Upper lobe of right lung (tissue), 1 donor: ENCODE measurements at regions not wholly inside any gene's neighbourhood (a gene's known extent, or its start where the extent isn't known, plus 50 kb on each side); places are given as distances from the start of the nearest gene placed in this dataset.

Source experiments
- ATAC-seq: fragments of 200-7000 bp; cut with Tn5 transposase; one replicate; pipeline ENCODE4 v1.9.1; 2020; ENCODE audit warnings: mild to moderate bottlenecking, moderate library complexity
- DNase-seq: peaks from one replicate; pipeline ENCODE4 v3.0.0-alpha.2; 2020
- H3K27ac ChIP-seq: fragments of 200-600 bp; one replicate; pipeline ENCODE4 v1.8.0; 2022
- H3K27me3 ChIP-seq: fragments of 200-600 bp; one replicate; pipeline ENCODE4 v1.8.0; 2022; ENCODE audit warnings: mild to moderate bottlenecking
- H3K36me3 ChIP-seq: fragments of 200-600 bp; one replicate; pipeline ENCODE4 v1.8.0; 2022
- H3K4me1 ChIP-seq: fragments of 200-600 bp; one replicate; pipeline ENCODE4 v1.8.0; 2022
- H3K4me3 ChIP-seq: fragments of 200-600 bp; one replicate; pipeline ENCODE4 v1.8.0; 2022; ENCODE audit warnings: mild to moderate bottlenecking
- H3K9me3 ChIP-seq: fragments of 200-600 bp; one replicate; pipeline ENCODE4 v1.8.0; 2022
- intact Hi-C: fragments of 100-400 bp; cut with DNase I; formaldehyde crosslinking; loops from one replicate; pipeline ENCODE4 v1.11.0; 2022
- TF ChIP-seq, protein P1 (sequence below): fragments of 200-600 bp; IDR thresholded peaks from one replicate; pipeline ENCODE4 v1.8.0; 2022; ENCODE audit warnings: antibody characterized with exemption
- donor health status: DM: no; HTN: yes; CAD: no; lungs with severe emphysema.

DNA sequence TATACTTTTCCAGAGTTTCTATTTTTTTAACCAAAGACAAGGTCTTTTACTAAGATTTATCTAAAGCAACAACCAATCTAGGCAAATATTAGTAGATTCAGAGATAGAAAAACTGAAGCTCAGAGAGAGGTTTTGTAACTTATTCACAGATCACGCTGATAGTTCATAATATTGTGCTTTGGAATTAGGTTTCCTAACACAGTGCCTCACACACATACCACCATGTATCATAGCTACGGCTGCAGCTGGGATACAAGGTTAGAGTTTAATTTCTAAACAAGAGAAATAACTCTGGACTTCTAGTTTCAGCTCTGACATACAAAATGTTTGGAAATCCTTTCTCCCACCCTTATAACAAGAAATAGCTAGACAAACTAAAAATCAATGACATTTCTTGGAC lies 565.7 kb downstream of the PYDC2 start:
- H3K9me3 ChIP-seq = no peaks in the 10 kb centered on the region
- H3K4me1 ChIP-seq = no peaks in the 10 kb centered on the region
- TF ChIP-seq, protein P1, sequence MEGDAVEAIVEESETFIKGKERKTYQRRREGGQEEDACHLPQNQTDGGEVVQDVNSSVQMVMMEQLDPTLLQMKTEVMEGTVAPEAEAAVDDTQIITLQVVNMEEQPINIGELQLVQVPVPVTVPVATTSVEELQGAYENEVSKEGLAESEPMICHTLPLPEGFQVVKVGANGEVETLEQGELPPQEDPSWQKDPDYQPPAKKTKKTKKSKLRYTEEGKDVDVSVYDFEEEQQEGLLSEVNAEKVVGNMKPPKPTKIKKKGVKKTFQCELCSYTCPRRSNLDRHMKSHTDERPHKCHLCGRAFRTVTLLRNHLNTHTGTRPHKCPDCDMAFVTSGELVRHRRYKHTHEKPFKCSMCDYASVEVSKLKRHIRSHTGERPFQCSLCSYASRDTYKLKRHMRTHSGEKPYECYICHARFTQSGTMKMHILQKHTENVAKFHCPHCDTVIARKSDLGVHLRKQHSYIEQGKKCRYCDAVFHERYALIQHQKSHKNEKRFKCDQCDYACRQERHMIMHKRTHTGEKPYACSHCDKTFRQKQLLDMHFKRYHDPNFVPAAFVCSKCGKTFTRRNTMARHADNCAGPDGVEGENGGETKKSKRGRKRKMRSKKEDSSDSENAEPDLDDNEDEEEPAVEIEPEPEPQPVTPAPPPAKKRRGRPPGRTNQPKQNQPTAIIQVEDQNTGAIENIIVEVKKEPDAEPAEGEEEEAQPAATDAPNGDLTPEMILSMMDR = no peak
- intact Hi-C loops = no loop called here
- no peak for ATAC-seq
- no peaks in the 10 kb centered on the region for H3K27me3 ChIP-seq
- no peak for DNase-seq
- no peaks in the 10 kb centered on the region for H3K36me3 ChIP-seq
- H3K27ac ChIP-seq = no peak overlapping the region
- no peak overlapping the region for H3K4me3 ChIP-seq

DNA sequence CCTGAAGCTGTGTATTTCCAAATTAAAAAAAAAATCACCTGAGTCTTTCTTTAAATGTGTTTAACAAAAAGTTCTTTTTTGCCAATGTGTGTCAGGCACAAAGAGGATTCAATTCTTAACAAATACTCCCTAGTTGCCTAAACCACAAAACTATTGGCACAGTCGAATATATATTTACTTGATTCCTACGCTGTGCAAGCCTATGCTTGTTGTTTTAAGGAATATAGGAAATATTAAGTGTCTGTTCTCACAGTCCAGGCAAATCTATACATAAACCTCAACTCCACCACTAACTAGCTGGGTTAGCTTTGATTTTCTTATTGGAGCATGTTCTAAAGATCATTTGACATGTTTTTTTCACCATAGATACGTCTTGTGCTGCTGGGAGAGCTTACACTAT lies 571.0 kb downstream of the PYDC2 start:
- Histone ChIP-seq H3K36me3 (no peaks in the 10 kb centered on the region), H3K4me3 (no peak overlapping the region), H3K4me1 (no peaks in the 10 kb centered on the region), H3K27ac (no peak overlapping the region), H3K27me3 (no peaks in the 10 kb centered on the region), H3K9me3 (no peaks in the 10 kb centered on the region)
- intact Hi-C loops = no loop called here
- DNase-seq (no peak), ATAC-seq (no peak)
- TF ChIP-seq, protein P1 = no peak

DNA sequence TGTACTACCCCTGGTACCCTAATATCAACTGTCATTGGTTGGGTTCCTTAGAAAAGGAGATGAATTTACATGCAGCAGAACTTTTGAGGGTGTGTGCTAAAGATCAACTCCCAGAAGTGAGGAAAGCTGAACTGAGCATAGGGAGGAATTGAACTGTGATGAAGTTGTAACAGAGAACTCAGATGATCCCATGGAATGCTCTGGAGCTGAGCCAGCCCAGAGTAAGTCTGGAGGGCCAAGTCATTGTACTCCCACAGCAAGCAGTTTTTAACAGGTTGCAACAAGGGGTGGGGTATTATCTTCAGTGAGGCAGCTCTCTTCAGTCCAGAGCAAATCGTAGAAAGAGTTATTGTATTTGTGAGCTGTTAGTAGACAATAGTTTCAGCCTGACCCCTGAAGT lies 572.3 kb downstream of the PYDC2 start:
- intact Hi-C loops = no loop called here
- H3K27me3 ChIP-seq = no peaks in the 10 kb centered on the region
- no peak overlapping the region for H3K4me3 ChIP-seq
- ATAC-seq (no peak), DNase-seq (no peak)
- no peak overlapping the region for H3K27ac ChIP-seq
- no peaks in the 10 kb centered on the region for H3K9me3 ChIP-seq
- no peaks in the 10 kb centered on the region for H3K4me1 ChIP-seq
- TF ChIP-seq, protein P1 = no peak
- no peaks in the 10 kb centered on the region for H3K36me3 ChIP-seq

DNA sequence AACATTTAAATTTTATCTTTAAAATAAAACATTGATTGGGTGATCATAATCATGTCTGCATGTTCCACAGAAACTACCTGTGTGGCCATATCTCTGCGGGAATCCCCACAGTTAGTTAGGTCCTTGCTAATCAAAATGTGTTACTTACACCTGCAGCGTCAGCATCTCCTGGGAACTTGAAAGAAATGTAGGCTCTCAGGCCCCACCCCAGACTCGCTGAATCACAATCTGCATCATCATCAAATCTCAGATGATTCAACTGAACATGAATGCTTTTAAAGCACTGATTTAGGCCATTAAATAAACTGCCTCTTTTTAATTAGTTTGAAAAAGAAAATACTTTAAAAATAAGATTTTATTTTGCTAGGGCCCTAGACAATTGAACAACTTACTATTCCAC lies 577.8 kb downstream of the PYDC2 start:
- H3K4me3 ChIP-seq = no peak overlapping the region
- H3K4me1 ChIP-seq = no peaks in the 10 kb centered on the region
- H3K9me3 ChIP-seq = no peaks in the 10 kb centered on the region
- no peaks in the 10 kb centered on the region for H3K27me3 ChIP-seq
- TF ChIP-seq, protein P1 = no peak
- H3K27ac ChIP-seq = no peak overlapping the region
- ATAC-seq (no peak), DNase-seq (no peak)
- H3K36me3 ChIP-seq = no peaks in the 10 kb centered on the region
- intact Hi-C loops = no loop called here

DNA sequence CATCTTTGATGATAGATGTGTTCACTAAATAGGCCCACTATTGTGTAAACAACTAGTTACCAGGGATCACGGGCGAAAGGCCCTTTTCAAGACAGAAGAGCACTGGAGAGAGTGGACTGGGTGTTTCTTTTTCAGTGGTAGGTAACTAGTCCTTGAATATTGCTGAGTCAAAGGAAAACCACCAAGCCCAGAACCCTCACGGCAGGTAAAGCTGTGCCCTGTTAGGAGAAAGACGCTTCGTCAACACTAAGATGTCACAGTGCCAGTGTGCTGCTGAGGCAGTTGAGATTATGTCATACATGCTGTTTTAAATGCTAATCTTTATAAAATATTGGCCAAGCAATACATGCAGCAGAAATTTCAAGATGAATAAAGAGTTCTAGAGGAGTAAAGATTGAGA lies 578.6 kb downstream of the PYDC2 start:
- intact Hi-C loops = no loop called here
- no peak for ATAC-seq
- H3K36me3 ChIP-seq = no peaks in the 10 kb centered on the region
- TF ChIP-seq, protein P1 = no peak
- H3K4me3 ChIP-seq = no peak overlapping the region
- H3K27me3 ChIP-seq = no peaks in the 10 kb centered on the region
- H3K9me3 ChIP-seq = no peaks in the 10 kb centered on the region
- no peak overlapping the region for H3K27ac ChIP-seq
- H3K4me1 ChIP-seq = no peaks in the 10 kb centered on the region
- no peak for DNase-seq

DNA sequence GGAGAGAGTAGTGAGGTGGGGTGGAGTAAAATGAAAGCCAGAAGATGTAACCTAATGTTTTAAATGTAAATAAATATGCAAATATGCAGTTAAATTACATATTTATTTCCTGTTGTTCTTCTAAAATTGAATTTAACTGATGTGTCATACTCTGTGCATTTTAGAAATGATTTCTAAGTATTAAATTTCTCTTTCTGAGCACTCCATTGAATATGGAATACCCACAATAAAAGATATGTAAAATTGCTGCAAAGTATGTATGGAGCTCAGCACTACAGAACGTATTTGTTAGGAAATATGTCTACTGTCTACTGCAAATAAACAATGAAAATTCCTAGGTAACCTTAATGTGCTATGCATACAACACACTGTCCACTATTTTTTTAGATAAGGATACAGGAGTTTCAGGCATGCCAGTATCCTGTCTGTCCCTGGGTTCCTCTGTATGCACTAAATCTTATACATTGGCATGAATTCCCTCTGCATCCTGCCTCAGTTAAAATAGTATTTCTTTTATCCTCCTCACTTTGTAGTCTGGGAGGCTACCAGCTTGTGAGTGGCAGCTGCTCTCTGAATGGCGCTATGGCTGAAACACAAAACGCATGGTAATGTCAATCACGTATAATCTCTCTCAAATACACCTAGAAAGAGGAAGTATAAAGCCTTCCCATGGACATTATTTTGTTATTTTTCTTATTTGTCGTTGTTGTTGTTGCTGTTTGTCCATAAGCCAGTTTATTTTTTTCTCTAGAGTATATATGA lies 579.5 kb downstream of the PYDC2 start:
- Histone ChIP-seq H3K4me3 (no peak overlapping the region), H3K27me3 (no peaks in the 10 kb centered on the region), H3K36me3 (no peaks in the 10 kb centered on the region), H3K27ac (no peak overlapping the region), H3K4me1 (no peaks in the 10 kb centered on the region), H3K9me3 (no peaks in the 10 kb centered on the region)
- intact Hi-C loops = no loop called here
- ATAC-seq = no peak
- TF ChIP-seq, protein P1 = no peak
- DNase-seq = no peak
